ENCODE measurements at regions not wholly inside any gene's neighbourhood (a gene's known extent, or its start where the extent isn't known, plus 50 kb on each side); places are given as distances from the start of the nearest gene placed in this dataset.
"Not testable (repeated sequence)": the region's sequence is repeated elsewhere in the genome, so short reads cannot be mapped to it uniquely, and the experiment has no call there.

- H3K27me3 Mint-ChIP-seq (ENCODE audit: low read depth in 2 of 2); intact Hi-C loops (cut with micrococcal nuclease); H3K36me3 Mint-ChIP-seq; H3K4me1 ChIP-seq (ENCODE audit: control insufficient read depth, insufficient read depth, low read length); H3K27ac ChIP-seq (ENCODE audit: low read length); DNase-seq; H3K4me1 Mint-ChIP-seq; H3K27me3 ChIP-seq (ENCODE audit: control insufficient read depth, insufficient read depth, low read length); ATAC-seq; H3K36me3 ChIP-seq (ENCODE audit: control insufficient read depth, insufficient read depth, low read length); H3K9me3 ChIP-seq (ENCODE audit: control insufficient read depth, insufficient read depth, low read length); H3K4me3 Mint-ChIP-seq; H3K9me3 Mint-ChIP-seq; H3K4me3 ChIP-seq (ENCODE audit: low read length); H3K27ac Mint-ChIP-seq: not testable (repeated sequence)
- WGBS (ENCODE audit: insufficient coverage), result no CpG with 5 or more reads among the region's 6 CpGs
These were observed 61.0 kb downstream of the SPDYE17 start for GRCh38 chr7:76971201-76971600.

DNA sequence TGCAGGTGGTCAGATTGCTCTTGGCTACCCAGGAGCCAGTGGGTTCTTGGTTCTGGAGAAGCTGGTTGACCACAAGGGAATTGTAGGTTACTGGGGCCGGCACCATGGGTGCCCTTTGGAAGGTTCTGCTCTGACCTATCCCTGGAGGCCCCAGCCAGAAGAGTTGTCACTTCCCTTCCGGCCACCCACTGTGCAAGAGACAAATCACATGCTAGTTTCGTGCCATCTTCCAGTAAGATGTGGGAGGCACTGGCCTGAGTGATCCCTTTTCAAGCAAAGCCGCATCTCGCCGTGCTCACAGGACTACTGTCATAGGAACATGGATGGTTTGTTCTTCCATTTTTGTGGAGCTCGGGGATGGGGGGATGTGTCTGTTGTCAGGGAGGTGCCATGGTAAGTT lies 62.3 kb downstream of the SPDYE17 start:
- H3K4me3 Mint-ChIP-seq; H3K9me3 ChIP-seq (ENCODE audit: control insufficient read depth, insufficient read depth, low read length); H3K27me3 Mint-ChIP-seq (ENCODE audit: low read depth in 2 of 2); H3K36me3 ChIP-seq (ENCODE audit: control insufficient read depth, insufficient read depth, low read length); H3K27ac ChIP-seq (ENCODE audit: low read length); intact Hi-C loops (cut with micrococcal nuclease); H3K27ac Mint-ChIP-seq; DNase-seq; ATAC-seq; H3K4me1 Mint-ChIP-seq; H3K36me3 Mint-ChIP-seq; H3K9me3 Mint-ChIP-seq; H3K4me1 ChIP-seq (ENCODE audit: control insufficient read depth, insufficient read depth, low read length); H3K27me3 ChIP-seq (ENCODE audit: control insufficient read depth, insufficient read depth, low read length); H3K4me3 ChIP-seq (ENCODE audit: low read length): not testable (repeated sequence)
- WGBS (ENCODE audit: insufficient coverage), result 97% methylated on average over 4 of the region's 7 CpGs

- H3K36me3 Mint-ChIP-seq; H3K9me3 ChIP-seq (ENCODE audit: control insufficient read depth, insufficient read depth, low read length); H3K4me1 ChIP-seq (ENCODE audit: control insufficient read depth, insufficient read depth, low read length); H3K4me3 ChIP-seq (ENCODE audit: low read length); ATAC-seq; H3K9me3 Mint-ChIP-seq; H3K27me3 ChIP-seq (ENCODE audit: control insufficient read depth, insufficient read depth, low read length); H3K4me1 Mint-ChIP-seq; H3K27ac Mint-ChIP-seq; H3K4me3 Mint-ChIP-seq; H3K27me3 Mint-ChIP-seq (ENCODE audit: low read depth in 2 of 2); DNase-seq; intact Hi-C loops (cut with micrococcal nuclease); H3K27ac ChIP-seq (ENCODE audit: low read length); H3K36me3 ChIP-seq (ENCODE audit: control insufficient read depth, insufficient read depth, low read length): not testable (repeated sequence)
- WGBS (ENCODE audit: insufficient coverage), result 100% methylated on average over 7 of the region's 17 CpGs
These were observed 66.2 kb downstream of the SPDYE17 start for GRCh38 chr7:76965731-76966548.

- H3K27ac ChIP-seq (ENCODE audit: low read length); H3K36me3 Mint-ChIP-seq; H3K36me3 ChIP-seq (ENCODE audit: control insufficient read depth, insufficient read depth, low read length); H3K27me3 Mint-ChIP-seq (ENCODE audit: low read depth in 2 of 2); H3K9me3 ChIP-seq (ENCODE audit: control insufficient read depth, insufficient read depth, low read length); H3K27me3 ChIP-seq (ENCODE audit: control insufficient read depth, insufficient read depth, low read length); H3K4me3 ChIP-seq (ENCODE audit: low read length); intact Hi-C loops (cut with micrococcal nuclease); ATAC-seq; H3K4me1 Mint-ChIP-seq; H3K4me3 Mint-ChIP-seq; H3K4me1 ChIP-seq (ENCODE audit: control insufficient read depth, insufficient read depth, low read length); H3K27ac Mint-ChIP-seq; DNase-seq; H3K9me3 Mint-ChIP-seq: not testable (repeated sequence)
- no CpG with 5 or more reads among the region's 8 CpGs for WGBS (ENCODE audit: insufficient coverage)
These were observed 68.1 kb downstream of the SPDYE17 start for GRCh38 chr7:76964050-76964449.

- 85% methylated on average over 3 of the region's 7 CpGs for WGBS (ENCODE audit: insufficient coverage)
- H3K9me3 Mint-ChIP-seq; H3K27me3 Mint-ChIP-seq (ENCODE audit: low read depth in 2 of 2); intact Hi-C loops (cut with micrococcal nuclease); H3K36me3 Mint-ChIP-seq; H3K27me3 ChIP-seq (ENCODE audit: control insufficient read depth, insufficient read depth, low read length); H3K4me3 ChIP-seq (ENCODE audit: low read length); H3K4me1 ChIP-seq (ENCODE audit: control insufficient read depth, insufficient read depth, low read length); H3K4me1 Mint-ChIP-seq; H3K4me3 Mint-ChIP-seq; H3K27ac Mint-ChIP-seq; H3K27ac ChIP-seq (ENCODE audit: low read length); DNase-seq; H3K36me3 ChIP-seq (ENCODE audit: control insufficient read depth, insufficient read depth, low read length); ATAC-seq; H3K9me3 ChIP-seq (ENCODE audit: control insufficient read depth, insufficient read depth, low read length): not testable (repeated sequence)
These were observed 69.1 kb downstream of the SPDYE17 start for GRCh38 chr7:76963061-76963460.

DNA sequence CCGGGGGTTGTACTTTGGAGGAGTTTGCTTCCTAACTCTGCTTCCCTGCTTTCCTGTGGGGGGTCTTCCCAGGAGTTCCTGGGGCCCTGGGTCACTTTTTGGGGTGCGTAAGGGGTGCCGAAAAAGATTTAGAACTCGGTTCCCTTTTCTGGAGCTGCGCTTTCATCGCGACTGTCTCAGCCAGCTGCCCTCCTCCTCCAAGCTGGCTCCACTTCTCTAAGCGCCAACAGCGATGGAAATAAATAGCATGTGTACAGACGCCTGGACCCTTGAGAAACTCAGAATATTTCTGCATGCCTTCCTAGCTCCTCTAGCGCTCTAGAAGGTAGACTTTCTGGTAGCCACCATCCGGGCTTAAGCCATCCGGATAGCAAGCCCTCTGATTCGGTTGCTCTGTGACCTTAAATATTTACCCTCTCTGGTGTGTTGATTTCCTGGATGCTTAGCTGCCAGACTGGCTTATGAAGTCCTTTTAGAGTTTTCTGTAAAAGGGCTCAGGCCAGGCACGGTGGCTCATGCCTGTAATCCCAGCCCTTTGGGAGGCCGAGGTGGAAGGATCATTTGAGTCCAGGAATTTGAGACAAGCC lies 71.7 kb downstream of the SPDYE17 start:
- H3K27me3 ChIP-seq (ENCODE audit: control insufficient read depth, insufficient read depth, low read length); ATAC-seq; H3K27ac Mint-ChIP-seq; H3K4me1 ChIP-seq (ENCODE audit: control insufficient read depth, insufficient read depth, low read length); H3K4me3 Mint-ChIP-seq; H3K27me3 Mint-ChIP-seq (ENCODE audit: low read depth in 2 of 2); H3K36me3 Mint-ChIP-seq; H3K4me3 ChIP-seq (ENCODE audit: low read length); H3K4me1 Mint-ChIP-seq; H3K36me3 ChIP-seq (ENCODE audit: control insufficient read depth, insufficient read depth, low read length); H3K27ac ChIP-seq (ENCODE audit: low read length); H3K9me3 ChIP-seq (ENCODE audit: control insufficient read depth, insufficient read depth, low read length); H3K9me3 Mint-ChIP-seq; DNase-seq; intact Hi-C loops (cut with micrococcal nuclease): not testable (repeated sequence)
- WGBS (ENCODE audit: insufficient coverage), result no CpG with 5 or more reads among the region's 16 CpGs

- H3K27me3 ChIP-seq (ENCODE audit: control insufficient read depth, insufficient read depth, low read length); intact Hi-C loops (cut with micrococcal nuclease); H3K27me3 Mint-ChIP-seq (ENCODE audit: low read depth in 2 of 2); H3K27ac Mint-ChIP-seq; H3K36me3 Mint-ChIP-seq; H3K4me1 Mint-ChIP-seq; H3K9me3 ChIP-seq (ENCODE audit: control insufficient read depth, insufficient read depth, low read length); H3K27ac ChIP-seq (ENCODE audit: low read length); H3K4me3 ChIP-seq (ENCODE audit: low read length); H3K36me3 ChIP-seq (ENCODE audit: control insufficient read depth, insufficient read depth, low read length); H3K4me1 ChIP-seq (ENCODE audit: control insufficient read depth, insufficient read depth, low read length); H3K9me3 Mint-ChIP-seq: not testable (repeated sequence)
- ATAC-seq, result peak; percentile 98 to 99 (median 99)
- peak in 1 of 2 donors; percentile 25 for DNase-seq
- no CpG with 5 or more reads among the region's 69 CpGs for WGBS (ENCODE audit: insufficient coverage)
- H3K4me3 Mint-ChIP-seq, result peak overlapping the region; percentile 42
These were observed 72.4 kb downstream of the SPDYE17 start for GRCh38 chr7:76959573-76960399.
